Endodermal cell (in vitro differentiated cells): ENCODE measurements at regions not wholly inside any gene's neighbourhood (a gene's known extent, or its start where the extent isn't known, plus 50 kb on each side); places are given as distances from the start of the nearest gene placed in this dataset.

Source experiments
- DNase-seq: peaks from one replicate; pipeline ENCODE4 v3.0.0-alpha.2; 2017
- H3K27ac ChIP-seq: 2 replicates; pipeline ENCODE4 v1.5.1; 2013; ENCODE audit warnings: mild to moderate bottlenecking, low read depth, low read length, moderate library complexity
- H3K27me3 ChIP-seq: 2 replicates; pipeline ENCODE4 v1.6.1; 2013; ENCODE audit warnings: mild to moderate bottlenecking, low read length, moderate library complexity; ENCODE audit not compliant: insufficient read depth, control insufficient read depth, poor library complexity, severe bottlenecking
- H3K36me3 ChIP-seq: 2 replicates; pipeline ENCODE4 v1.7.0; 2013; ENCODE audit warnings: mild to moderate bottlenecking, low read length, moderate library complexity; ENCODE audit not compliant: control insufficient read depth, insufficient read depth
- H3K4me1 ChIP-seq: one replicate; pipeline ENCODE4 v1.7.0; 2013; ENCODE audit warnings: low read length; ENCODE audit not compliant: control insufficient read depth, insufficient read depth
- H3K4me3 ChIP-seq: 2 replicates; pipeline ENCODE4 v1.5.1; 2013; ENCODE audit warnings: mild to moderate bottlenecking, low read length, moderate library complexity
- H3K9ac ChIP-seq: 2 replicates; pipeline ENCODE4 v1.6.1; 2013; ENCODE audit warnings: mild to moderate bottlenecking, low read length, moderate library complexity; ENCODE audit not compliant: poor library complexity, severe bottlenecking; ENCODE audit errors: extremely low read depth
- H3K9me3 ChIP-seq: 2 replicates; pipeline ENCODE4 v1.6.1; 2013; ENCODE audit warnings: mild to moderate bottlenecking, low read length, moderate library complexity; ENCODE audit not compliant: control insufficient read depth
- H3K27ac Mint-ChIP-seq: 2 replicates; pipeline ENCODE4 v1.8.0; 2020; ENCODE audit warnings: mixed read lengths
- H3K27me3 Mint-ChIP-seq: 2 replicates; pipeline ENCODE4 v1.8.0; 2021; ENCODE audit warnings: mild to moderate bottlenecking, mixed read lengths; ENCODE audit not compliant: insufficient read depth
- H3K36me3 Mint-ChIP-seq: 2 replicates; pipeline ENCODE4 v1.8.0; 2020; ENCODE audit warnings: low read depth, mixed read lengths
- H3K4me1 Mint-ChIP-seq: 2 replicates; pipeline ENCODE4 v1.8.0; 2020; ENCODE audit warnings: mixed read lengths
- H3K4me3 Mint-ChIP-seq: 2 replicates; pipeline ENCODE4 v1.8.0; 2020; ENCODE audit warnings: mild to moderate bottlenecking, moderate library complexity, mixed read lengths
- H3K9me3 Mint-ChIP-seq: 2 replicates; pipeline ENCODE4 v1.8.0; 2020; ENCODE audit warnings: mild to moderate bottlenecking, mixed read lengths
- WGBS, 2 experiments: methylation state at CpG; one replicate each; pipeline versions ENCODE4 v1.1.5 to v1.1.7; 2013; ENCODE audit warnings: missing lambda C conversion rate in 2 of 2, mixed read lengths in 1 of 2; ENCODE audit not compliant: insufficient coverage in 1 of 2, insufficient read length in 1 of 2; 5-methylcytosine and 5-hydroxymethylcytosine counted together
- TF ChIP-seq, protein P1 (sequence below): fragments of 200-600 bp; sonication (generic); conservative IDR thresholded peaks from 2 replicates; pipeline ENCODE4 v1.5.0; 2021; ENCODE audit warnings: antibody characterized with exemption, mild to moderate bottlenecking

DNA sequence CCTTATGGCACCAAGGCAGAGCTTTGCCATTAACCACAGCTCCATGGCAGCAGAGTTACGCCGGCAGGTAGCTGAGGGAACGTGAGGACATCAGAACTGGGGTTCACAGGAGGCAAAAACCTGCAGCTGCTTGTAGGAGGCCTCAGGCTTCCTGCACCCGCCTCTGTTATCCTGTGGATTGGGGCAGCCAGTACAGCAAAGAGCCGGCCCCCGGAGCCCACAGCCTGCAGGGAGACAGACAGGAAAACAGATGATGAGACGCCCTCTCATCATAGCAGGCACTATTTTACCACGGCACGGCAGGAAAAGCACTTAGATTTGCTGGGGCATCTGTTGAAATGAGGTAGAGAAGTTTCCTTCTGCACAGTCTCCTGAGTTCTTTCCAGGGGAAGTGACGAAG is 870.3 kb downstream of the TBC1D22A start:
- H3K4me1 Mint-ChIP-seq: no peaks in the 10 kb centered on the region

GRCh38 chr22:47631571-47632102 is 869.2 kb downstream of the TBC1D22A start:
- peaks cover 8% of the 10 kb centered on the region for H3K27me3 Mint-ChIP-seq
- peaks cover 58% of the 10 kb centered on the region for H3K9me3 Mint-ChIP-seq
- H3K27me3 ChIP-seq: no peaks in the 10 kb centered on the region
- no peaks in the 10 kb centered on the region for H3K4me1 ChIP-seq
- H3K4me3 Mint-ChIP-seq: no peak overlapping the region
- DNase-seq: no peak
- no peak overlapping the region for H3K4me3 ChIP-seq
- no peaks in the 10 kb centered on the region for H3K36me3 ChIP-seq
- WGBS, 2 experiments: 93 to 97% methylated on average over 19 to 31 of the region's 31 CpGs
- no peaks in the 10 kb centered on the region for H3K4me1 Mint-ChIP-seq
- H3K27ac Mint-ChIP-seq: no peak overlapping the region
- TF ChIP-seq, protein P1, sequence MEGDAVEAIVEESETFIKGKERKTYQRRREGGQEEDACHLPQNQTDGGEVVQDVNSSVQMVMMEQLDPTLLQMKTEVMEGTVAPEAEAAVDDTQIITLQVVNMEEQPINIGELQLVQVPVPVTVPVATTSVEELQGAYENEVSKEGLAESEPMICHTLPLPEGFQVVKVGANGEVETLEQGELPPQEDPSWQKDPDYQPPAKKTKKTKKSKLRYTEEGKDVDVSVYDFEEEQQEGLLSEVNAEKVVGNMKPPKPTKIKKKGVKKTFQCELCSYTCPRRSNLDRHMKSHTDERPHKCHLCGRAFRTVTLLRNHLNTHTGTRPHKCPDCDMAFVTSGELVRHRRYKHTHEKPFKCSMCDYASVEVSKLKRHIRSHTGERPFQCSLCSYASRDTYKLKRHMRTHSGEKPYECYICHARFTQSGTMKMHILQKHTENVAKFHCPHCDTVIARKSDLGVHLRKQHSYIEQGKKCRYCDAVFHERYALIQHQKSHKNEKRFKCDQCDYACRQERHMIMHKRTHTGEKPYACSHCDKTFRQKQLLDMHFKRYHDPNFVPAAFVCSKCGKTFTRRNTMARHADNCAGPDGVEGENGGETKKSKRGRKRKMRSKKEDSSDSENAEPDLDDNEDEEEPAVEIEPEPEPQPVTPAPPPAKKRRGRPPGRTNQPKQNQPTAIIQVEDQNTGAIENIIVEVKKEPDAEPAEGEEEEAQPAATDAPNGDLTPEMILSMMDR: no peak
- H3K9me3 ChIP-seq: peaks cover 5% of the 10 kb centered on the region
- no peaks in the 10 kb centered on the region for H3K36me3 Mint-ChIP-seq
- no peak overlapping the region for H3K27ac ChIP-seq
- no peak overlapping the region for H3K9ac ChIP-seq

More for the DNA sequence above, 870.3 kb downstream of the TBC1D22A start:
- Mint-ChIP-seq H3K36me3 (no peaks in the 10 kb centered on the region), H3K27ac (no peak overlapping the region), H3K9me3 (peaks cover 63% of the 10 kb centered on the region), H3K27me3 (peaks cover 8% of the 10 kb centered on the region), H3K4me3 (no peak overlapping the region)
- 90 to 95% methylated on average over 8 to 10 of the region's 10 CpGs for WGBS, 2 experiments
- no peak overlapping the region for H3K4me3 ChIP-seq
- H3K9me3 ChIP-seq: peaks cover 15% of the 10 kb centered on the region
- no peaks in the 10 kb centered on the region for H3K4me1 ChIP-seq
- TF ChIP-seq, protein P1: no peak
- H3K27ac ChIP-seq: no peak overlapping the region
- H3K27me3 ChIP-seq: no peaks in the 10 kb centered on the region
- H3K9ac ChIP-seq: no peak overlapping the region
- H3K36me3 ChIP-seq: no peaks in the 10 kb centered on the region
- no peak for DNase-seq

DNA sequence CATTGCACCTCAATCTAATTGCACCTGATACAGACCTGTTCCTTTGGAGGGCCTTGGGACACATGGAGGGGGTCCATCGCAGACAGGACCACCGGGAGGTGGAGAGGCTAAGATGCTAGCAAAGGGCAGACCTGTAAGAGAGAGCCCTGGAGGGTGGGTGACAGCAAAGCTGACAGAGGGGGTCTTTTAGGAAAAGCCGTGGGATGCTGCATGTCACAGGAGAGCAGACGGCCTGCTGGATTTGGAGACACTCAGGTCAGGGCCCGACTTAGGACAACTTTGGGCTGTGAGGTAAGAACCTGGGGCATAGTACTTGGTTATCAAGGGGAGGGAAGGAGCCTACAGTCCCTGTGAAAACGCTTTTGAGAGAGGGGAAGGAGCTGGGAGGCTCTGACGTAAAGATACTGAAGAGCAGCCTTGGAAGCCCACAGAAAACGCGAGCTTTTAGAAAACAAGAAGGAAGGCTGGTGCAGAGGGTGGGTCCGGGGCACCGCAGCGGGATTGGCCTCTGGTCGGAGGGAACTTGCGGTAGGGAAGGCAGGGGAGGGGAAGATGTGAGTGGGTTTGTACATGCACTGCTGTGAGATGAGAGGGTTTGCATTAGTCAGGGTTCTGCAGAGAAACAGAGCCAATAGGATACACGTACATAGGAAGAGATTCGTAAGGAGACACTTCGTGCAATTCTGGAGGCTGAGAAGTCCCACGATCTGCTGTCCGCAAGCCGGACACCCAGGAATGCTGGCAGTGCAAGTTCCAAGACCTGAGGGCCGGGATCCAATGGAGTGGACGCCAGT is 868.5 kb downstream of the TBC1D22A start:
- Mint-ChIP-seq H3K9me3 (peaks cover 58% of the 10 kb centered on the region), H3K27ac (no peak overlapping the region), H3K36me3 (no peaks in the 10 kb centered on the region), H3K4me3 (no peak overlapping the region), H3K27me3 (peaks cover 8% of the 10 kb centered on the region), H3K4me1 (no peaks in the 10 kb centered on the region)
- no peak for DNase-seq
- Histone ChIP-seq H3K36me3 (no peaks in the 10 kb centered on the region), H3K27ac (no peak overlapping the region), H3K27me3 (no peaks in the 10 kb centered on the region), H3K9ac (no peak overlapping the region), H3K9me3 (no peaks in the 10 kb centered on the region), H3K4me1 (no peaks in the 10 kb centered on the region), H3K4me3 (no peak overlapping the region)
- whole genome bisulfite sequencing, 2 experiments: 88% methylated on average over 18 to 22 of the region's 22 CpGs
- TF ChIP-seq, protein P1: no peak
